ENCODE measurements at regions not wholly inside any gene's neighbourhood (a gene's known extent, or its start where the extent isn't known, plus 50 kb on each side); places are given as distances from the start of the nearest gene placed in this dataset.

DNA sequence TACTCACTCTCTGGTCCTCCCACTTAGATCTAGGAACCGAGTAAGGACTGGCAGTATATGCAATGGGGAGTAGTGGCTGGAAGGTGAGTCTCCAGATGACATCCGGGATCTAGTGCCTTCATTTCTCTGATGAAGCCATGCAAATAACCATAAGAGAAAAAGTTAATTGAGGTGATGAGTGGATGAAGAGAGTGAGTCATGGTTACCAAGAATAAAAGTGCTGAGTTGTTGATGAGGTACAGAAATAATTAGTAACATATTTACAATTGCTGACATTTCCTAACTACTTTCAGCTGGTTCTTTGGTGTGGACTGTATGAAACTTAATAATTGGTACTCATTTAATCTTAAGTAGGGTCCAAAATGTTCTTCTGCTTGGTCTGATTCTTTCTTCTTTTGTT is 146.7 kb upstream of the PITX2 start:
- TF ChIP-seq, protein P1, sequence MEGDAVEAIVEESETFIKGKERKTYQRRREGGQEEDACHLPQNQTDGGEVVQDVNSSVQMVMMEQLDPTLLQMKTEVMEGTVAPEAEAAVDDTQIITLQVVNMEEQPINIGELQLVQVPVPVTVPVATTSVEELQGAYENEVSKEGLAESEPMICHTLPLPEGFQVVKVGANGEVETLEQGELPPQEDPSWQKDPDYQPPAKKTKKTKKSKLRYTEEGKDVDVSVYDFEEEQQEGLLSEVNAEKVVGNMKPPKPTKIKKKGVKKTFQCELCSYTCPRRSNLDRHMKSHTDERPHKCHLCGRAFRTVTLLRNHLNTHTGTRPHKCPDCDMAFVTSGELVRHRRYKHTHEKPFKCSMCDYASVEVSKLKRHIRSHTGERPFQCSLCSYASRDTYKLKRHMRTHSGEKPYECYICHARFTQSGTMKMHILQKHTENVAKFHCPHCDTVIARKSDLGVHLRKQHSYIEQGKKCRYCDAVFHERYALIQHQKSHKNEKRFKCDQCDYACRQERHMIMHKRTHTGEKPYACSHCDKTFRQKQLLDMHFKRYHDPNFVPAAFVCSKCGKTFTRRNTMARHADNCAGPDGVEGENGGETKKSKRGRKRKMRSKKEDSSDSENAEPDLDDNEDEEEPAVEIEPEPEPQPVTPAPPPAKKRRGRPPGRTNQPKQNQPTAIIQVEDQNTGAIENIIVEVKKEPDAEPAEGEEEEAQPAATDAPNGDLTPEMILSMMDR (IDR thresholded peaks at IDR 0.05 in 2 of 3, conservative IDR thresholded peaks at IDR 0.05 in 1 of 3; ENCODE audit: insufficient read depth in 2 of 3, low read depth in 1 of 3, low read length in 3 of 3), result no peak
- TF ChIP-seq HDAC6 (IDR thresholded peaks at IDR 0.05; ENCODE audit: low read depth, low read length), result no peak
- TF ChIP-seq, protein P2, sequence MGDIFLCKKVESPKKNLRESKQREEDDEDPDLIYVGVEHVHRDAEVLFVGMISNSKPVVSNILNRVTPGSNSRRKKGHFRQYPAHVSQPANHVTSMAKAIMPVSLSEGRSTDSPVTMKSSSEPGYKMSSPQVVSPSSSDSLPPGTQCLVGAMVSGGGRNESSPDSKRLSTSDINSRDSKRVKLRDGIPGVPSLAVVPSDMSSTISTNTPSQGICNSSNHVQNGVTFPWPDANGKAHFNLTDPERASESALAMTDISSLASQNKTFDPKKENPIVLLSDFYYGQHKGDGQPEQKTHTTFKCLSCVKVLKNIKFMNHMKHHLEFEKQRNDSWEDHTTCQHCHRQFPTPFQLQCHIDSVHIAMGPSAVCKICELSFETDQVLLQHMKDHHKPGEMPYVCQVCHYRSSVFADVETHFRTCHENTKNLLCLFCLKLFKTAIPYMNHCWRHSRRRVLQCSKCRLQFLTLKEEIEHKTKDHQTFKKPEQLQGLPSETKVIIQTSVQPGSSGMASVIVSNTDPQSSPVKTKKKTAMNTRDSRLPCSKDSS (IDR thresholded peaks at IDR 0.05; ENCODE audit: low read depth, partially characterized antibody), result no peak
- TF ChIP-seq POLR3G (IDR thresholded peaks at IDR 0.05; ENCODE audit: extremely low read depth, insufficient read length, insufficient replicate concordance), result no peak
- TF ChIP-seq, protein P3, sequence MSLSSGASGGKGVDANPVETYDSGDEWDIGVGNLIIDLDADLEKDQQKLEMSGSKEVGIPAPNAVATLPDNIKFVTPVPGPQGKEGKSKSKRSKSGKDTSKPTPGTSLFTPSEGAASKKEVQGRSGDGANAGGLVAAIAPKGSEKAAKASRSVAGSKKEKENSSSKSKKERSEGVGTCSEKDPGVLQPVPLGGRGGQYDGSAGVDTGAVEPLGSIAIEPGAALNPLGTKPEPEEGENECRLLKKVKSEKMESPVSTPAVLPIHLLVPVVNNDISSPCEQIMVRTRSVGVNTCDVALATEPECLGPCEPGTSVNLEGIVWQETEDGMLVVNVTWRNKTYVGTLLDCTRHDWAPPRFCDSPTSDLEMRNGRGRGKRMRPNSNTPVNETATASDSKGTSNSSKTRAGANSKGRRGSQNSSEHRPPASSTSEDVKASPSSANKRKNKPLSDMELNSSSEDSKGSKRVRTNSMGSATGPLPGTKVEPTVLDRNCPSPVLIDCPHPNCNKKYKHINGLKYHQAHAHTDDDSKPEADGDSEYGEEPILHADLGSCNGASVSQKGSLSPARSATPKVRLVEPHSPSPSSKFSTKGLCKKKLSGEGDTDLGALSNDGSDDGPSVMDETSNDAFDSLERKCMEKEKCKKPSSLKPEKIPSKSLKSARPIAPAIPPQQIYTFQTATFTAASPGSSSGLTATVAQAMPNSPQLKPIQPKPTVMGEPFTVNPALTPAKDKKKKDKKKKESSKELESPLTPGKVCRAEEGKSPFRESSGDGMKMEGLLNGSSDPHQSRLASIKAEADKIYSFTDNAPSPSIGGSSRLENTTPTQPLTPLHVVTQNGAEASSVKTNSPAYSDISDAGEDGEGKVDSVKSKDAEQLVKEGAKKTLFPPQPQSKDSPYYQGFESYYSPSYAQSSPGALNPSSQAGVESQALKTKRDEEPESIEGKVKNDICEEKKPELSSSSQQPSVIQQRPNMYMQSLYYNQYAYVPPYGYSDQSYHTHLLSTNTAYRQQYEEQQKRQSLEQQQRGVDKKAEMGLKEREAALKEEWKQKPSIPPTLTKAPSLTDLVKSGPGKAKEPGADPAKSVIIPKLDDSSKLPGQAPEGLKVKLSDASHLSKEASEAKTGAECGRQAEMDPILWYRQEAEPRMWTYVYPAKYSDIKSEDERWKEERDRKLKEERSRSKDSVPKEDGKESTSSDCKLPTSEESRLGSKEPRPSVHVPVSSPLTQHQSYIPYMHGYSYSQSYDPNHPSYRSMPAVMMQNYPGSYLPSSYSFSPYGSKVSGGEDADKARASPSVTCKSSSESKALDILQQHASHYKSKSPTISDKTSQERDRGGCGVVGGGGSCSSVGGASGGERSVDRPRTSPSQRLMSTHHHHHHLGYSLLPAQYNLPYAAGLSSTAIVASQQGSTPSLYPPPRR (CRISPR knock-in tag; IDR thresholded peaks at IDR 0.05; ENCODE audit: borderline replicate concordance), result no peak
- TF ChIP-seq SRSF9 (IDR thresholded peaks at IDR 0.05; ENCODE audit: borderline replicate concordance, low read depth, low read length), result no peak
- TF ChIP-seq POLR2A (conservative IDR thresholded peaks at IDR 0.05), result no peak
- TF ChIP-seq ZBTB8A (IDR thresholded peaks at IDR 0.05; ENCODE audit: partially characterized antibody), result no peak
- TF ChIP-seq HNRNPL (IDR thresholded peaks at IDR 0.05; ENCODE audit: low read depth, low read length), result no peak
- TF ChIP-seq CBX8 (IDR thresholded peaks at IDR 0.05; ENCODE audit: borderline replicate concordance, extremely low read depth, low read depth, low read length, poor library complexity, severe bottlenecking), result no peak
- no peak for TF ChIP-seq ZC3H11A (IDR thresholded peaks at IDR 0.05; ENCODE audit: low read depth, low read length)
- TF ChIP-seq ELF4 (CRISPR knock-in tag; IDR thresholded peaks at IDR 0.05), result no peak
- TF ChIP-seq SRSF3 (IDR thresholded peaks at IDR 0.05; ENCODE audit: insufficient read depth, low read length), result no peak
